Upper lobe of right lung (tissue), 1 donor: ENCODE measurements at regions not wholly inside any gene's neighbourhood (a gene's known extent, or its start where the extent isn't known, plus 50 kb on each side); places are given as distances from the start of the nearest gene placed in this dataset.

Source experiments
- ATAC-seq: fragments of 200-7000 bp; cut with Tn5 transposase; one replicate; pipeline ENCODE4 v1.9.1; 2020; ENCODE audit warnings: mild to moderate bottlenecking, moderate library complexity
- DNase-seq: peaks from one replicate; pipeline ENCODE4 v3.0.0-alpha.2; 2020
- H3K27ac ChIP-seq: fragments of 200-600 bp; one replicate; pipeline ENCODE4 v1.8.0; 2022
- H3K27me3 ChIP-seq: fragments of 200-600 bp; one replicate; pipeline ENCODE4 v1.8.0; 2022; ENCODE audit warnings: mild to moderate bottlenecking
- H3K36me3 ChIP-seq: fragments of 200-600 bp; one replicate; pipeline ENCODE4 v1.8.0; 2022
- H3K4me1 ChIP-seq: fragments of 200-600 bp; one replicate; pipeline ENCODE4 v1.8.0; 2022
- H3K4me3 ChIP-seq: fragments of 200-600 bp; one replicate; pipeline ENCODE4 v1.8.0; 2022; ENCODE audit warnings: mild to moderate bottlenecking
- H3K9me3 ChIP-seq: fragments of 200-600 bp; one replicate; pipeline ENCODE4 v1.8.0; 2022
- intact Hi-C: fragments of 100-400 bp; cut with DNase I; formaldehyde crosslinking; loops from one replicate; pipeline ENCODE4 v1.11.0; 2022
- TF ChIP-seq, protein P1 (sequence below): fragments of 200-600 bp; IDR thresholded peaks from one replicate; pipeline ENCODE4 v1.8.0; 2022; ENCODE audit warnings: antibody characterized with exemption
- donor health status: DM: no; HTN: yes; CAD: no; lungs with severe emphysema.

DNA sequence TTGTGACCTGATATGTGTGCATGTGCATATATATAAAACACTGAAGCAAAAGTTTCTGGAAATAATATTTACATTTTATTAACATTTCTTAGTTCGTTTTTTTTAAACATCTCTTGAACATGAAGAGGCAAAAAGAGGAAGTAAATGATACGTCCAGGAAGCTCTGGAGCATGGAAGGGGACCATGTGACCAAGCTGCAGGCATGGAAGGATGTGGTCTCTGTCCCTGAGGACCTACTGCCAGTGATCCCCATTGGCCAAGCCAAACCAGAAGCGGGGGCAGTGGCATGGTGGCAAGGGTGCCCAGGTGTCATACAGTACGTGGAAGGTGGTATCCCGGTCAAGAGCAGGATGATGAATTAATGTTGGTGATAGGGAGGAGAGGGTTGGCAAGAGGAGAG lies 268.3 kb upstream of the PROX1 start:
- no peak overlapping the region for H3K27ac ChIP-seq
- ATAC-seq (no peak), DNase-seq (no peak)
- no peaks in the 10 kb centered on the region for H3K36me3 ChIP-seq
- no peaks in the 10 kb centered on the region for H3K27me3 ChIP-seq
- no peaks in the 10 kb centered on the region for H3K4me1 ChIP-seq
- no peaks in the 10 kb centered on the region for H3K9me3 ChIP-seq
- TF ChIP-seq, protein P1, sequence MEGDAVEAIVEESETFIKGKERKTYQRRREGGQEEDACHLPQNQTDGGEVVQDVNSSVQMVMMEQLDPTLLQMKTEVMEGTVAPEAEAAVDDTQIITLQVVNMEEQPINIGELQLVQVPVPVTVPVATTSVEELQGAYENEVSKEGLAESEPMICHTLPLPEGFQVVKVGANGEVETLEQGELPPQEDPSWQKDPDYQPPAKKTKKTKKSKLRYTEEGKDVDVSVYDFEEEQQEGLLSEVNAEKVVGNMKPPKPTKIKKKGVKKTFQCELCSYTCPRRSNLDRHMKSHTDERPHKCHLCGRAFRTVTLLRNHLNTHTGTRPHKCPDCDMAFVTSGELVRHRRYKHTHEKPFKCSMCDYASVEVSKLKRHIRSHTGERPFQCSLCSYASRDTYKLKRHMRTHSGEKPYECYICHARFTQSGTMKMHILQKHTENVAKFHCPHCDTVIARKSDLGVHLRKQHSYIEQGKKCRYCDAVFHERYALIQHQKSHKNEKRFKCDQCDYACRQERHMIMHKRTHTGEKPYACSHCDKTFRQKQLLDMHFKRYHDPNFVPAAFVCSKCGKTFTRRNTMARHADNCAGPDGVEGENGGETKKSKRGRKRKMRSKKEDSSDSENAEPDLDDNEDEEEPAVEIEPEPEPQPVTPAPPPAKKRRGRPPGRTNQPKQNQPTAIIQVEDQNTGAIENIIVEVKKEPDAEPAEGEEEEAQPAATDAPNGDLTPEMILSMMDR, result no peak
- no peak overlapping the region for H3K4me3 ChIP-seq
- intact Hi-C loops, result no loop called here

DNA sequence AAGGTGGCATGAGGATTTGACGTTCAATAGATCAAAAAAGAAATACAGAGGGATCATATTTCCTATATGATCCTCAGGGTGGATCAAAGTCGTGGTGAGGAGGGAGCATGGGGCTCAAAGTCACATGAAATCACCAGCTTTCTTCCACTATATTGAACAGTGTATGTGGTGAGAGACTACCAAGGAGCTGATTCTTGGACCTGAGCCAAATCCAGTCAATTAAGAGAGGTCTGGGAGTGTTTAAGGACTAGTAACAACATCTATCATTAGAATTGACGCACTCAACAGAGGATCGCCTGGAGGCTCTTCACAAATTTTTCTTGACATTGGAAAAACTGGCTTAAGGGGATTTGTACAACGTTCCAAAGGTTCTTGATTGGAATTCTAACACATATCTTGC lies 267.7 kb upstream of the PROX1 start:
- no peak overlapping the region for H3K4me3 ChIP-seq
- intact Hi-C loops, result no loop called here
- no peaks in the 10 kb centered on the region for H3K4me1 ChIP-seq

DNA sequence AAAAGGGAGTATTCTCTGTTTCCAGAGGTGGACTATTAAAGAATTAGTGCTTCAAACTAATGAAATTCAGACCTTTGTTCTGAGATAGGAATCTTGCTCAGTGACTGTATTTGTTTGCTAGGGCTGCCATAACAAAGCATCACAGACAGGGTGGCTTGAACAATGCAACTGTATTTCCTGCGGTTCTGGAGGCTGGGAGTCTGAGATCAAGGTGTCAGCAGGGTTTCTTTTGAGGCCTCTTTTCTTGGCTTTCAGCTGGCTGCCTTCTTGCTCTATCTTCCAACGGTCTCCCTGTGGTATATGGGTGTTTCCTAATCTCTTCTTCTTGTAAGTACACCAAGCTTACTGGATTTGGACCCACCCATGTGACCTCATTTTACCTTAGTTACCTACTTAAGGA lies 264.6 kb upstream of the PROX1 start:
- H3K27ac ChIP-seq, result no peak overlapping the region
- H3K9me3 ChIP-seq, result no peaks in the 10 kb centered on the region
- no peaks in the 10 kb centered on the region for H3K36me3 ChIP-seq
- ATAC-seq (no peak), DNase-seq (no peak)
- H3K4me3 ChIP-seq, result no peak overlapping the region
- TF ChIP-seq, protein P1, result no peak
- intact Hi-C loops, result no loop called here
- no peaks in the 10 kb centered on the region for H3K27me3 ChIP-seq
- no peaks in the 10 kb centered on the region for H3K4me1 ChIP-seq

More for the DNA sequence above, 267.7 kb upstream of the PROX1 start:
- Histone ChIP-seq H3K9me3 (no peaks in the 10 kb centered on the region), H3K36me3 (no peaks in the 10 kb centered on the region), H3K27ac (no peak overlapping the region), H3K27me3 (no peaks in the 10 kb centered on the region)
- ATAC-seq (no peak), DNase-seq (no peak)
- TF ChIP-seq, protein P1, result no peak

DNA sequence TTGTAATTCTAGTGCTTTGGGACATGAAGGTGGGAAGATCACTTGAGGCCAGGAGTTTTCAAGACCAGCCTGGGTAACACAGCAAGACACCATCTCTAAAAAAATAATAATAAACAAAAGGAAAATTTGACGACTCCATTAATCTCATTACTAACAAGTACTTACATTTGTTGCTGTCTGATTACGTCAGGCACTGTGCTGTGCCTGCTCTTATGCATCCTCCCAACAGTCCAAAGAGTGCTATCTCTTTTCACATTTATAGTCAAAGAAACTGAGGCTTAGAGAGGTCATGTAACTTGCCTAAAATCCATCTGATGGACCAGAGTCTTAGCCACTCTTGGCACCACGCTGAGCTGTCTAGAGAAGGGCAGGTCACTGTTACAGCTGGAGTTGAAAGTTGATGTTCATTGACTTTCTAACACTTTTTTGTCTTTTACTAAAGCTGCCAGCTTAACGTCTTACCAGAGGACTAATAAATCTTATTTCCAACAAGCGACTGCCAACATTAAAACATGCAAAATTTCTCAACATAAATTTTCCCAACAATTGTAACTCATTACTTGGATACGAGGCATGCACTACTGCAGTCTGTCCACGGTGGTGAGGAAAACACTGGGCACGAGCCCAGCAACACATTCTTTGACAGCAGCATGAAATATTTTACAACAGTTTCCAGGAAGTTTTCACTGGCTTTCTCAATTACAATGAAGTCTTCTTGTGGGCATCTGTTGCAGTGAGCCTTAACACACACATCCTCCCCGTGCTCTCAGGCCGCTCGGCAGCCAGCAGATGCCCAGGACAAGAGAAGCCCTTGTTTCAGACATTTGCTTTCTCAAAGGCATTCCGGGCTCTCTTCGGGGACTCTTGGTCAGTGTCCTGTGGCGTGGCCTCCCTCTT lies 262.9 kb upstream of the PROX1 start:
- intact Hi-C loops, result no loop called here
- no peaks in the 10 kb centered on the region for H3K36me3 ChIP-seq
- no peak overlapping the region for H3K27ac ChIP-seq
- no peaks in the 10 kb centered on the region for H3K4me1 ChIP-seq
- TF ChIP-seq, protein P1, result no peak
- no peaks in the 10 kb centered on the region for H3K27me3 ChIP-seq
- ATAC-seq (peak; percentile 67), DNase-seq (no peak)
- H3K9me3 ChIP-seq, result no peaks in the 10 kb centered on the region
- H3K4me3 ChIP-seq, result no peak overlapping the region

DNA sequence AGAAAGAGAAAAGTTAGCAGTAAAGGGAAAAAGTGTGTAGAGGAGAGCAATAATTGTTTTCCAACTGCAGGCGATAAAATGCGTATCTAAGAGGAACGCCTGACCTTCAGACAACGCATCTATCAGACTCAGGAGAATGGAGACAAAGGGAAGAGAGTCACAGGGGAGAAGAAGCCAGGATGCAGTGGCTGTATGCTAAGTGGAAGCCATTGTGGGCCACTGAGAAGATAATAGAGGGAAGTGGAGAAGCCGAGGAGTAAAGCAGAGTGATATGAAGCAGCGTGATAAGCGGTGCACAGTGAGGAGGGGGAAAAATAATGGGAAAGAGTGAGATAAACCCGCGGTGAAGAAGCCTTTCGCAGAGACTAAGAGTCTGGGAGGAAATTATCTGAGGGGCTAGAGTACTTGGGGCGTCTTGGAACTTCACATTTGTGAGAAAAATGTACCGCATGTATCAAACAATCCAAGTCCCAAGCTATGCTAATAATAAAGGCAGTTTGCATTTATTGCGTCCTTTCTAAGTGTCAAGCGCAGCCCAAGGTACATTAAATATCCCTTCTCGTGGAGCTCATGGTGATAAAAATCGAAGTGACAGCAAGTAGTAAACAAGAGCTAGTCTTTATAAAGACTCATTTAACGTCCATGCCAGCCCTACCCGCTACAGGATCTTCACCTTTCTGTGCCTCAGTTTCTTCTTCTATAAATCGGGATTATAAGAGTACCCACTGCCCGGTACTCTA lies 259.8 kb upstream of the PROX1 start:
- no peak overlapping the region for H3K27ac ChIP-seq
- no peaks in the 10 kb centered on the region for H3K4me1 ChIP-seq
- no peak overlapping the region for H3K4me3 ChIP-seq
- intact Hi-C loops, result no loop called here
- ATAC-seq (no peak), DNase-seq (no peak)
- no peaks in the 10 kb centered on the region for H3K27me3 ChIP-seq
- H3K9me3 ChIP-seq, result peaks cover 6% of the 10 kb centered on the region
- TF ChIP-seq, protein P1, result no peak
- H3K36me3 ChIP-seq, result no peaks in the 10 kb centered on the region
